Small intestine (tissue), 7 donors: ENCODE measurements at regions not wholly inside any gene's neighbourhood (a gene's known extent, or its start where the extent isn't known, plus 50 kb on each side); places are given as distances from the start of the nearest gene placed in this dataset.

Experiments
- DNase-seq, 2 donors: peaks; one replicate each; pipeline versions ENCODE4 v3.0.0 to v3.0.0-alpha.2; 2013
- FAIRE-seq: peaks from 2 replicates; lab custom pipeline; 2012; peaks lifted over from hg19 to GRCh38; lab: Jason Lieb, UNC
- H3K27ac ChIP-seq, 3 donors: one replicate each; pipeline ENCODE4 v1.5.1; 2013; ENCODE audit warnings: low read length in 2 of 3, mild to moderate bottlenecking in 2 of 3, control low read depth in 1 of 3, inconsistent platforms in 1 of 3, low read depth in 1 of 3, moderate library complexity in 1 of 3
- H3K27me3 ChIP-seq, 3 donors: one replicate each; pipeline ENCODE4 v1.6.1; 2013; ENCODE audit warnings: low read length in 3 of 3, inconsistent platforms in 1 of 3; ENCODE audit not compliant: control insufficient read depth in 3 of 3, insufficient read depth in 3 of 3
- H3K36me3 ChIP-seq, 3 donors: one replicate each; pipeline ENCODE4 v1.6.1; 2013; ENCODE audit warnings: low read length in 3 of 3, inconsistent platforms in 1 of 3, low read depth in 1 of 3, mild to moderate bottlenecking in 1 of 3, moderate library complexity in 1 of 3; ENCODE audit not compliant: control insufficient read depth in 3 of 3, insufficient read depth in 2 of 3
- H3K4me1 ChIP-seq, 3 donors: one replicate each; pipeline ENCODE4 v1.6.1; 2013; ENCODE audit warnings: low read length in 2 of 3, inconsistent platforms in 1 of 3, low read depth in 1 of 3, mild to moderate bottlenecking in 1 of 3, moderate library complexity in 1 of 3; ENCODE audit not compliant: control insufficient read depth in 3 of 3, insufficient read depth in 2 of 3
- H3K4me3 ChIP-seq, 3 donors: one replicate each; pipeline ENCODE4 v1.5.1; 2013; ENCODE audit warnings: low read length in 3 of 3, control low read depth in 1 of 3, inconsistent platforms in 1 of 3, low read depth in 1 of 3, mild to moderate bottlenecking in 1 of 3, moderate library complexity in 1 of 3
- H3K9me3 ChIP-seq, 2 donors: one replicate each; pipeline ENCODE4 v1.6.1; 2013; ENCODE audit warnings: low read depth in 1 of 2, low read length in 1 of 2; ENCODE audit not compliant: control insufficient read depth in 2 of 2, insufficient read depth in 1 of 2
- WGBS, 3 donors: extraction: QIAGEN DNeasy Blood & Tissue Kit; methylation state at CpG; one replicate each; pipeline ENCODE4 v1.1.7; 2013; 5-methylcytosine and 5-hydroxymethylcytosine counted together
- donor health status: healthy with polysubstance abuse.
- donor health status: control.
- donor health status: control.
- donor health status: Bipolar disorder and iron deficiency.
- donor health status: healthy.

GRCh38 chr6:105485456-105485855 is 82.6 kb upstream of the PREP start:
- Histone ChIP-seq H3K36me3 (no peaks in the 10 kb centered on the region), H3K27ac (peak overlapping the region in 2 of 3 donors; percentile 26 to 53), H3K27me3 (no peaks in the 10 kb centered on the region), H3K4me3 (no peak overlapping the region), H3K9me3 (peaks cover 0 to 2% of the 10 kb centered on the region in 2 donors), H3K4me1 (peaks cover 0 to 68% (median 5%) of the 10 kb centered on the region in 3 donors)
- FAIRE-seq (no peak), DNase-seq (peak in 1 of 2 donors; percentile 36)
- WGBS, 3 donors, result 19 to 40% (median 22%) methylated on average over 5 of the region's 5 CpGs

DNA sequence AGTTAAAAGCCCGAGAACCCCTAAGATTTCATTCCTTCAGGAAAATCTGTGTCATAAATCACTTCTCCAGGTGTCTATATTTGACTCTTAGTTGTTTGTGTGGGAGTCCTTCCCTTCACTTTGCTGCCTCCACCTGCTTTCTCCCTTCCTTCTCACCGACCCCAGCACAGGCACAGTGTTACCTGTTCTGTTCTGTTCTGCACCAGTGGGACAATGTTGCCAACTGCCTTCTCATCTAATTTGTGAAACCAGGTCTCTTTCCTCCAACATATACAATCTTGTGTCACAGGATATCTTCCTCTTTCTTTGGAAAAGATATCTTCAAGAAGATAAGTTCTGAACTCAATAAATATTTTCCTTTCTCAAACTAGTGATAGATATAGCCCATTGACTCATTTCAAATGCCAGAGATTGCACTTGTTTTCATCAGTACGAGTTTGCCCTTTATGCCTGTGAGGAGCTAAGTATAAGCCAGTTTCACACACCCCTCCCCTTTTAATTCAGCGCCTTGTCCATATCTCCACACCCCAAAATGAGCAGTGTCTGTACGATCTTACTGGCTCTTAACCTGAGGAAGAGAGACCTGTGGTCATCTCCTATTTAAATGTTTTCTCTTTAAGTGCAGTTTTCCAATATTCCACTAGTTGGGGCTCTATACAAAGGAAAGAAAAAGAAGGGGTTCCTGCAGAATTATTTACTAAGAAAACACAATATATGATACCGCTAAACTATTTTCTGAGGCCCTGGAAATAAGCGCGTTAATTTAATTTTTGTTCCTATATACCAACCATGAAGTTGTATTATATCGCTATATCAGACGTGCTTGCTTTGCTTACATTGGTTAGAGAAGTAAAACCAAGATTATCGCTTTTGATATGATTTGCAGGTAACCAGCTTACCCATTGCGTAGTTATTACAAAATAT is 81.6 kb upstream of the PREP start:
- WGBS, 3 donors, result 24 to 39% (median 29%) methylated on average over 12 of the region's 12 CpGs
- FAIRE-seq (peak; percentile 30), DNase-seq (peak; percentile 68 to 73)
- Histone ChIP-seq H3K9me3 (peaks cover 0 to 2% of the 10 kb centered on the region in 2 donors), H3K4me3 (no peak overlapping the region), H3K27ac (peak overlapping the region in 1 of 3 donors; percentile 53), H3K36me3 (no peaks in the 10 kb centered on the region), H3K27me3 (no peaks in the 10 kb centered on the region), H3K4me1 (peaks cover 0 to 61% (median 5%) of the 10 kb centered on the region in 3 donors)

DNA sequence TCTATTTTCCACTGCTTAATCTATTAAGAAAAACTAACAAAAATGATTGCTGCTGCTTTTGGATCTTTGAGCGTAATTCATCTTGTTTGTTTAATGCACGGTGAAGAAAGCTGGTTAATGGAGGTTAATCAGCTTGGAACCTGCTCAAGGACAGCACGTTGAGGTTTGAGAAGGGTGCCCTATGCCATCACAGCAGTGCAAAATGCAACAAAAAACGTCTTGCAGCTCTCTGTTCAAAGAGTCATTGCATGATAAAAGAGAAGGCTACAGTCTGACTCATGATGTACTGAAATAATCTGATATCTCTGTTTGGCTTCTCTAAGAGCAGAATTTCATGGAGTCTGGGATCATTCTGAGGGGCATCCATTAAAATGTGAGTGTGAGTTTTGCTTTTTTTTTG is 80.6 kb upstream of the PREP start:
- WGBS, 3 donors, result 15 to 38% (median 23%) methylated on average over 4 of the region's 4 CpGs
- Histone ChIP-seq H3K36me3 (no peaks in the 10 kb centered on the region), H3K27me3 (no peaks in the 10 kb centered on the region), H3K27ac (peak overlapping the region in 1 of 3 donors; percentile 14), H3K4me1 (peaks cover 0 to 51% (median 0%) of the 10 kb centered on the region in 3 donors), H3K9me3 (peaks cover 0 to 2% of the 10 kb centered on the region in 2 donors), H3K4me3 (no peak overlapping the region)
- no peak for FAIRE-seq
- DNase-seq, result peak in 1 of 2 donors; percentile 23

DNA sequence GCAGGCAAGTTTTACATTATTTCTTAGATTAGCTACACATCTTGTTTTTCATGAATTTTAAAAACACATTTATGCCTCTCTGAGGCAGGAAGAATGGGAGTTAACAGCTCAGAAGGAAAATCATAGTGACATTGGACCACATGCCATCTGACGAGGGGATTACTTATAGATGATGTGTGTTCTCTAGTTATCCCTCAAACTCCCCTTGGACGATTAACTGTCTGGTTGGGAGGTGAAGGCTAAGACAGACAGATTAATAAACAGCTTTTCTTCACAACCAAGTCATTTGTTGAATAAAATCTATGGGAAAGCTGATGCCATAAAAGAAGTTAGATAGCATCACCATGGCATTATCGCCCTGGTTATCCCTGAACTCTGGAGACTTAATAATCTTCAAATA is 80.0 kb upstream of the PREP start:
- Histone ChIP-seq H3K9me3 (peaks cover 0 to 2% of the 10 kb centered on the region in 2 donors), H3K4me1 (peaks cover 0 to 46% (median 0%) of the 10 kb centered on the region in 3 donors), H3K36me3 (no peaks in the 10 kb centered on the region), H3K27me3 (no peaks in the 10 kb centered on the region), H3K27ac (peak overlapping the region in 1 of 3 donors; percentile 1), H3K4me3 (no peak overlapping the region)
- FAIRE-seq, result no peak
- 65 to 72% (median 65%) methylated on average over 3 of the region's 3 CpGs for WGBS, 3 donors
- DNase-seq, result no peak

GRCh38 chr6:105482227-105482844 is 79.5 kb upstream of the PREP start:
- FAIRE-seq (peak; percentile 49), DNase-seq (peak; percentile 14 to 31)
- H3K9me3 ChIP-seq, result no peaks in the 10 kb centered on the region
- H3K4me1 ChIP-seq, result peaks cover 0 to 40% (median 0%) of the 10 kb centered on the region in 3 donors
- H3K27me3 ChIP-seq, result no peaks in the 10 kb centered on the region
- WGBS, 3 donors, result 39 to 72% (median 58%) methylated on average over 2 of the region's 2 CpGs
- H3K27ac ChIP-seq, result no peak overlapping the region
- no peaks in the 10 kb centered on the region for H3K36me3 ChIP-seq
- H3K4me3 ChIP-seq, result no peak overlapping the region

- H3K4me1 ChIP-seq, result no peaks in the 10 kb centered on the region
- DNase-seq (no peak), FAIRE-seq (no peak)
- H3K36me3 ChIP-seq, result no peaks in the 10 kb centered on the region
- H3K27me3 ChIP-seq, result no peaks in the 10 kb centered on the region
- H3K27ac ChIP-seq, result no peak overlapping the region
- H3K4me3 ChIP-seq, result no peak overlapping the region
- peaks cover 0 to 2% of the 10 kb centered on the region in 2 donors for H3K9me3 ChIP-seq
Observed at GRCh38 chr6:105476978-105477377, 74.1 kb upstream of the PREP start.

DNA sequence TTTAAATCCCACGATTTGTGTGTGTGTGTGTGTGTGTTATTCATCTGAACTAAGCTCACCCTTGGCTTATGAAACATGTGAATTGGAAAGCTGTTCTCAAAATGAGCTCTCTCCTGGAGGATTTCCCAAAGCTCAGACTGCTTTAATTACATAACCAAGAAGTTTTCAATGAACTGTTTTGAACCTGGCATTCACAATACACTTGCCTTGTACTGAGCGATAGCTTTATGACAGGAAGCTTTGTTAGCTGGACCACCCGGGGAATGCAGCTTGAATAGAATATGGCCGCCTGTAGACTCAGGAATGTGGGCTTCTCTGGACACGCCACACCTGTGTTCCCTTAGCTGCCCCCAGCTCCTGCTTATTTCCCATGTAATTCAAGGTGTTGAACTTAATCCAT is 71.4 kb upstream of the PREP start:
- H3K27me3 ChIP-seq, result no peaks in the 10 kb centered on the region
- DNase-seq (no peak), FAIRE-seq (no peak)
- H3K4me3 ChIP-seq, result no peak overlapping the region
- no peak overlapping the region for H3K27ac ChIP-seq
- H3K36me3 ChIP-seq, result no peaks in the 10 kb centered on the region
- H3K9me3 ChIP-seq, result peaks cover 0 to 2% of the 10 kb centered on the region in 2 donors
- no peaks in the 10 kb centered on the region for H3K4me1 ChIP-seq
- 74 to 86% (median 82%) methylated on average over 5 of the region's 5 CpGs for WGBS, 3 donors

GRCh38 chr6:105469946-105470345 is 67.1 kb upstream of the PREP start:
- peak in 1 of 2 donors; percentile 43 for DNase-seq
- WGBS, 3 donors, result 31 to 57% (median 43%) methylated on average over 2 of the region's 2 CpGs
- peaks cover 0 to 10% of the 10 kb centered on the region in 2 donors for H3K9me3 ChIP-seq
- no peak overlapping the region for H3K4me3 ChIP-seq
- H3K36me3 ChIP-seq, result no peaks in the 10 kb centered on the region
- H3K27ac ChIP-seq, result no peak overlapping the region
- H3K27me3 ChIP-seq, result no peaks in the 10 kb centered on the region
- FAIRE-seq, result no peak
- no peaks in the 10 kb centered on the region for H3K4me1 ChIP-seq
